Activated T-helper 1 cell treated with Interleukin-2 at 50 U/mL for 16 hours (primary cell): ENCODE measurements at regions not wholly inside any gene's neighbourhood (a gene's known extent, or its start where the extent isn't known, plus 50 kb on each side); places are given as distances from the start of the nearest gene placed in this dataset.
"Not testable (repeated sequence)": the region's sequence is repeated elsewhere in the genome, so short reads cannot be mapped to it uniquely, and the experiment has no call there.

Experiments
- DNase-seq: peaks from one replicate; pipeline ENCODE4 v3.0.0-alpha.2; 2020; ENCODE audit warnings: low read depth

DNA sequence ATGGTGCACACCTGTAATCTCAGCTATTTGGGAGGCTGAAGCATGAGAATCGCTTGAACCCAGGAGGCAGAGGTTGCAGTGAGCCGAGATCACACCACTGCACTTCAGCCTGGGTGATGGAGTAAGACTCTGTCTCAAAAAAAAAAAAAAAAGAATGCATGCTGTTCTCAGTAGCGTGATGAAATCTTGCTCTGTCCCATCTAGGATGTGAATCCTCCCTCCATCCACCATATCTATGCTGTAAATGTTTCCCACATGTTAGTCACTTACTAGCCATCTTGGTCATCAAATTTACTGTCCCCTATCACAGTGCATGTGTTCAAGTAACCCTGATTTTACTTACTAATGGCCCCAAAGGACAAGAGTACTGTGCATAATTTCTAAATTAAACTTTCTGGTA, 315.4 kb upstream of the TBX18 start:
- no peak for DNase-seq

DNA sequence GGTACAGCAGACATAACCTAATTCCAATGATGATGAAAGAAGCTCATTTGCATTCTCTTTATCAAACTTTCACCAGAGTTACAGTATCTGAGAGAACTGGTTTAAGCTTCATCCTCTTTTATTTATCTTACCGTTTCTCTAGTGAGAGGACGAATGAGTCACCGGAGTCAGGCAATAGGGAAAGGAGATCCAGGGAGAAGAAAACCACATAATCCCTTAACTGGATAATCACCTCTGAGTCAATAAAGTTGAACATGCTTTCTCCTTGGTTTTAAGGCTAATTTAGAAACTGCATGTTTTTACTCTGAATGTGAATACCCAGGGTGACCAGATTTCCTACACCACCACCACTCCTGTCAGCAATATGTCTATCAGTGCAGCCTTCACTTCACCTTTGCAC, 313.7 kb upstream of the TBX18 start:
- no peak for DNase-seq

DNA sequence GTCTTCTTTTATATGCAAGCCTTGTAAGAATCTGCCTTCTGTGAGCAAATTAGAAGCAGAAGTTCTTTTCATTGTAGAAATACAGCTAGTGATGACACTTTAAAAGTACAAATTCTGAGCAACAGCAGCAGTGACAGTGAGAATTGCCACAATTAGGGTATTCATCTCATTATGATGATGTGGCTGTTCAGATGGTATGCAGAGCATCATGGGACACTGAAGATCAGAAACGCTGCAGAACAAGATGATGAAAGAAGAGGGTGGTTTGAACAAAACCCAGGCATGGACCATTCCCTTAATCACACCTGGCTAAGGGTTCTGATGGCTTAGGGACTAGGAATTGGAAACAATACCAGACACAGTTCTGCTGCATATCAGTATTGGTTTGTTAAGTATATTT, 312.7 kb upstream of the TBX18 start:
- DNase-seq: no peak

DNA sequence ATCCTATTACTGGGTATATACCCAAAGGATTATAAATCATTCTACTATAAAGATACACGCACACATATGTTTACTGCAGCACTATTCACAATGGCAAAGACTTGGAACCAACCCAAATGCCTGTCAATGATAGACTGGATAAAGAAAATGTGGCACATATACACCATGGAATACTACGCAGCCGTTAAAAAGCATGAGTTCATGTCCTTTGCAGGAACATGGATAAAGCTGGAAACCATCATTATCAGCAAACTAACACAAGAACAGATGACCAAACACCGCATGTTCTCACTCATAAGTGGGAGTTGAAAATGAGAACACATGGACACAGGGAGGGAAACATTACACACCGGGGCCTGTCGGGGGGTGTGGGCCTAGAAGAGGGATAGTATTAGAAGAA, 307.4 kb upstream of the TBX18 start:
- DNase-seq: not testable (repeated sequence)

DNA sequence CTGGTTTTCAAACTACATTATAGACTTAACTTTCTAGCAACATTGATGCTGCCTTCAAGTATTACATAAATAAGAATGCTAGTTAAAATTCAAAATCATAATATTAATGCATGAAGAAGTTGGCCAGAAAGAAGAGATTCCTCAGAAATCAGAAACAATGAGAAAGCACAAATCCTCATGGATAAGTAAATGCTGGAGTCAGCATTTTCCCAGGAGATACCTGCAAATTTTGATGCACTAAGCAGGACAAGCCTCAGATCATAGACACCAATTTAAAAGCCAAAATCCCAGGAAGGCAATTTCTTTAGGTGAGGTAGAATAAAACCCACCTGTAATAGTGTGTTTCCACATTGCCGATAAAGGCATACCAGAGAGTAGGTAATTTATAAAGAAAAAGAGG, 305.2 kb upstream of the TBX18 start:
- DNase-seq: no peak

DNA sequence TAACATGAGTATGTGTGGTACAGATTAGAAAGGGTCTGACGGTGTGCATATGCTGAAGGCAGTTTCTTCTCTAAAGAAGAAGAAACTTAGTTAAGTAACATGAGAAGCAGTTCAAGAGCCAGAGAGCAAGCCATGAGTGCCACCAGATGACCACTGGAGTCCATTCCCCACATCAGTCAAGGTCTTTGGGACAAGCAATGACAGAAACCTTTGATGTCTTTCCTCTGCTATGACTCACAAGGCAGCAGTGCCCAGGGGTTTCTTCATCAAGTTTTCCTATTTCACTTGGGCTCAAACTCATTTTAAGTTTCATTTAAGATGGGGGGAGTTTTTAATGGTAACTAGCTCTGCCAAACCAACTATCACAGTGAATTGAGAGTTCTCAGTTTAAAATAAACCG, 303.8 kb upstream of the TBX18 start:
- no peak for DNase-seq

DNA sequence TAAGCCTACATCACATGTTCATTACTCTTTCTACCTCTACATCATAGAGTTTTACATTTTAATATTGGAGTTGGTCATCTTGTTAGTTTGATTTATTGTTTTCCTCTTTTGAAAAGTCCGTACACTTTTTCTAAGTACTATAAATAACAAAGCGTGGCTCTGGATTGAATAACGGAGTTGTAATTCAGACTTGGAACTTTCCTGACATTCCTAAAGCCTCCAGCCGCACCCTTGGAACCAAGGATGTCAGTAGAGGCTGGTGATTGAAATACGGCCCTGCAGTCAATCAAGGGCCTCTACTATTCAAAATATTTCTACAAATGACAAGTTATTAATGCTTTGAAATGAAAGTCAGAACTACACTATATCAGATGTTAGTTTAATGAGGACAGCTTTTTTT, 301.9 kb upstream of the TBX18 start:
- DNase-seq: no peak

DNA sequence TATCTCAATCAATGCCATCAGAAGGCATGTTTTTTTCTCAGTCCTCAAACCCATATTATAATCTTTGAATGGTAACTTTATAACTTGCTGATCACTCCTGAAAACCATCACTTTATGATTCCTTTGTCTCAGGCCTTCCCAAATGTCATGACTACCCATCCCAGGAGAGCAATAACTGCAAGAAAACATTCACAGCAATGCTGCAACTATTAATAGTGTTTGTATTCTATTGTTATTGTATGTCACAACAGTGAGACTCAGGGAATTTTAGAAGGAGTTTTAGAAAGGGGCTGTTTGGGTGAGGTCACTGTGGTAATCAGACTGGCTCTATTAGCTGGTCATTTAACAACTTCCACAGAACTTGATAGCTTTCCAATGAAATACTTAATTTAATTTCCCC, 301.4 kb upstream of the TBX18 start:
- no peak for DNase-seq

DNA sequence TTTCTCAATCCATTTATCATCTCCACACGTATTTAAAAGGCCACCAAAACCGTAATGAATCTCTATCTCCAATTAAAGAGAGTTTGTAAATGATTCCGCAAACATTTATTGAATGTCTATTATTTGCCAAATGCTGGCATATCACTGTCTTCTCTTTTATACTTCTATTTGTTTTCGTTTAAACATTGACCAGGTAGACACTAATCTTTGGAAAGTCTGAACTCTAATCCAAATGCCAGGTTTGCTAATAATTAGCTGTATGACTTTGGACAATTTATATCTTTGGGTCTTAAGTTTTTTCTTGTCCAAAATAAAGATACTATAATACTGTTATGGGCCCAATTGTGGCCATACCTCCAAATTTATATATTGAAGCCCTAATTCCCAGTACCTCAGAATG, 299.2 kb upstream of the TBX18 start:
- DNase-seq: no peak

DNA sequence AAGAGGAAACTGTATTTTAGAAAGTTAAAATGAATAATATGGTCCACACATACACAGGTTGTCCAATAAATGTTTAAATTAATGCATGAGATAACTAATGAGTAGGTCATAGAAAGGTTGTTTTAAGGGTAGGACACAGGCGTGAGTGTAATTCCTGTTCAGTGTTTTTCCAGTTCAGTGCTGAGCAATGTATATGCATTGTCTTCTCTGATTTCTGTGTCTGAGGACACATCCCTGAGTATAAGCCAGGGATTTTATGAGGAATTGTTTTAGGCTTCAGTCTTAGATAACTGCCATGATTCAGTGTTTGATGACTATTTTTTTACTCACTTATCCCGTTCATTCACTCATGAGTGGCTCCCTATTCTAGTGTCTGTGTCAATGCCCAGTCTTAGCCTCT, 298.5 kb upstream of the TBX18 start:
- no peak for DNase-seq

DNA sequence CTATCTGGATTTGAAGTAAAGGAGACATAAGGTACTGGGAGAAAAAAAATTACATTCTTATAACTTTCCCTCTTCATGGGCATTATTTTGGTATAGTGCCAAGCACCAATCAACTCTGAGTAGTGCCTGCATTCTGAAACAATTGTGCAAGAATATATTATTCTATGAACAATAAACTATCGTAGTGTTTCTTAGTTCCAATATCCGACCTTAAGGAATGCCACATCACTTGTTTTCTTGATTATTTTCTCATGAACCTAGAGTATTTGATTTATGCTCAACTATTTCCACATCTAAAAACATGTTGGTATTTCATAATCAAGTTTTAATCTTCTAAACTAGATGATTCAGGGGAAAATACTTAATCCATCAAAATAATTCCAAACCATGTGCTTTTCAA, 294.4 kb upstream of the TBX18 start:
- no peak for DNase-seq

DNA sequence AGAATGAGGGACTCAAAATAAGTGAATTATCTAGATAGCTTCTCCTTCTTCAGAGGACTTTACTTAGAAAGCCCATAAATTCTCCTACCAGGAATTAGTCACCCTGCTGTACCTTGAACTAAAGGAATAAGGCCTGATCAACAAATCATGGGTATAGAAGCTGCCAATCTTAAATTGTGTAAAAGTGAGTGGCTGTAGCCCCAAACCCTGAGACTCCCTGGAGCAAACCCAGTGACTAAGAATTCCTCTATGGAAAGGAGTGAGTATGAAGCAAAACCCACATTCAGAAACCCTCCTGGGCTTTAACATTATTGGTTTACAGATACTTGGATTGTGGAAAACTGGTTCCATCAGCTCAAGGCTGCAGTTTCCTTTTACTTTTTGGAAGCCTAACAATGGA, 285.8 kb upstream of the TBX18 start:
- no peak for DNase-seq

DNA sequence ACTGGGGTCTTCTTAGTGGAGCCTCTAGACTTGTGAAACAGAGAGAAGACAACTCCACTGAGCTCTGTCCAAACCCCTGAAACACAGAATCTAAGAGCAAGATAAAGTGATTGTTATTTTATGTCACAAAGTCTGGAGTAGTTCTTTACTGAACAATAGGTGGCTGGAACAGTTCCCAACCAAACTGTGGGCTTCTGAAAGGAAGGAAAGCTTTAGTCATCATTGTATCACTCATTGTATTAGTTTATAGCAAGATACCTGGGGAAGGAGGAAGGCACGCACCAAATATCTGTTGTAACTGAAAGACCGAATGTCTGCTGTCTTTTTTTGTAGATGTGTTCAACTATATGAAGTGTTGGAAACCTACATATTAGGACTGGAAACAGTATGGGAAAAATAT, 284.9 kb upstream of the TBX18 start:
- DNase-seq: no peak

DNA sequence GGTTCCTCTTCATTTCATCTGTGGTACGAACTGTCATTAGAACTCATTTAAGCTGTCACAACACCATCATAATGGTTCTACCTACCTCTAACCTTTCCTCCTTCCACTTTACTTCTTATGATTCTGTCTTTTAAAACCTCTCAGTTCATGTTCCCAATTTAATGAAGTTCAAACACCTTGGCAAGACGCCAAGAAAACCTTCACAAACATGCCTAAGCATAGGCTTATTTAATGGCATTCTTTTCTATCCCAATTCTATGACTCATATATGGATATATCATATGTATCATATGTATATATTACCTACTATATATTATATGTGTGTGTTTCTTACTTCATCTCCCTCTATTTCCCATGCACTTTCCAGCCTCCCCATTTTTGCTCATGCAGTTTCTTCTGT, 283.4 kb upstream of the TBX18 start:
- DNase-seq: no peak

DNA sequence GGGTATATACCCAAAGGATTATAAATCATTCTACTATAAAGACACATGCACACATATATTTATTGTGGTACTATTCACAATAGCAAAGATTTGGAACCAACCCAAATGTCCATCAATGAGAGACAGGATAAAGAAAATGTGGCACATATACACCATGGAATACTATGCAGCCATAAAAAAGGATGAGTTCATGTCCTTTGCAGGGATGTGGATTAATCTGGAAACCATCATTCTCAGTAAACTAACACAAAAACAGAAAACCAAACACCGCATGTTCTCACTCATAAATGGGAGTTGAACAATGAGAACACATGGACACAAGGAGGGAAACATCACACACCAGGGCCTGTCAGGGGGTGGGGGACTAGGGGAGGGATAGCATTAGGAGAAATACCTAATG, 281.4 kb upstream of the TBX18 start:
- DNase-seq: not testable (repeated sequence)

DNA sequence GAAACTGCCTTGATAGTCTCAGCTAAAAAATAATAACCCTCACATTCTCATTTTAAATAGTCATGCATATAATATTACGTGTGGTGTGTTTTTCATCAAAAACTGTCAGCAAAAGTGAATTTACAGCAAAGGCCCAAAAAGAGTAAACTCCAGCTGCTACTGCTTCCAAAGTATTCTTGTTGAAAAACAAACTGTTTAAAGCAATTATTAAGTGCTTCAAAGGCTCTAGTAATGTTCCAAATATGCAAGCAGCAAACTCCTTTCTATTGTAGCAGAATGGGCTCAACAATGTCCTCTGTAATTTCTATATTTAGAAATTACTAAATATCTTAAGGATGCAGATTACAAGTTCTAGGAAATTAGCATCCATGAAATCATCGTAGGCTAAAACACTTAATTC, 280.0 kb upstream of the TBX18 start:
- no peak for DNase-seq

DNA sequence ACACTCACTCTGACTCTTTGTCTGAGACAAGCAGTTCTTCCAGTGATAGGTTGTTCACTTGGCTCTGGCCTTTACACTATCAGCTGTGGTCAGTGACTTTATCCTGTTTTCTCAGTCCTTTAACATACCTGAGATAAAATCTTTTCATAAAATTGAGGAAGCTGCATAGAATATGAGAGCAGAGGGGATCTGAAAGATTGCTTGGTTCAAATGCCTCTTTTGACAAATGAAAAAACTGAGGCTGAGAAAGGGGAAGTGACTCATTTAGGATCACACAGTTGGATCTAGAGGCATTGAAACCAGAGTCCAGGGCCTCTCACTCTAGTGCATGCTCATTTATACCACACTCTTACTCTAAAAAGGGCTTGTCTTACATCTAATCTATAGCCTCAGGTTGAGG, 277.0 kb upstream of the TBX18 start:
- no peak for DNase-seq

DNA sequence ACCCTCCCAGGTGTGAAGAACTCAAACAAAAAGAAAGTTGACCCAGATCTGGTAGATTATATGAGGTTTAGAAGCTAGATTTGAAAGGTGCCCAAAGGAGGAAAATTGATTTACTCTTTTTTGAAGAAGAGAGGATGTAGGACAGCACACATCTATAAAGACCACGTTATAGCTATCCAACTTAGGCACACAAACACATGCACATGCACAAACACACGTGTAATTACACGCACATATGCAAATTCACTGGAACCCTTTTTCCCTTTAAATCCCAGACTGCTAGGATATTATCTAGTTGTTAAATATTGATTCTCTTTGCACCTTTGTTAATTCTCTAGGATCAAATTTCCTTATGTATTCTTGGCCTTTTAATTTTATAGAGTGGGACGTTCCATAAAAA, 272.8 kb upstream of the TBX18 start:
- no peak for DNase-seq

DNA sequence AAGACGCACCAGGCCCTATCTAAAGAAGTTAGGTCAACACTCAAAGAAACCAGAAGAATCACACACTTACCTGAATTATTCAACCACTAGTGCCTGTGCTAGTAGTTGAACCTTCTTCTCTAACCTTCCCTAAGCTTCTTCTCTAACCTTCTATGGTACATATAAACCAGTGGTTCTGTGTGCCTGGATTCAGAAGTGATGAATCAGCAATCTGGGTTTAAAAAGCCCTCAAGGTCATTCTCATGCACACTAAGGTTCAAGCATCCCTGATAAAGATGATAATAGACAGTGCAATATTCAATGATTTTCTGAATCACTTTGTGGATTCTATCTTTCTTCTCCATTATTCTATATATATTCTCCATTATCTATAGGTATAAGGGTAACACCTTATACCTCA, 271.4 kb upstream of the TBX18 start:
- DNase-seq: no peak

DNA sequence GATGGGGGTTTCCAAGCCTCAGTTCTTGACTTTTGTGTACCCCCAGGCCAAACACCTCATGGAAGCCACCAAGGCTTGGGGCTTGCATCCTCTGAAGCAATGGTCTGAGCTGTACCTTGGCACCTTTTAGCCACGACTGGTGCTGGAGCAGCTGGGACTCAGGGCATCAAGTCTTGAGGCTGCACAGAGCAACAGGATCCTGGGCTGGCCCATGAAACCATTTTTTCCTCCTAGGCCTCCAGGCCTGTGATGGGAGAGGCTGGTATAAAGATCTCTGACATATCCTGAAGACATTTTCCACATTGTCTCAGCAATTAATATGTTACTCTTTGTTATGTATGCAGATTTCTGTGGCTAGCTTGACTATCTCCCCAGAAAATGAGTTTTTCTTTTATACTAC, 269.1 kb upstream of the TBX18 start:
- no peak for DNase-seq

DNA sequence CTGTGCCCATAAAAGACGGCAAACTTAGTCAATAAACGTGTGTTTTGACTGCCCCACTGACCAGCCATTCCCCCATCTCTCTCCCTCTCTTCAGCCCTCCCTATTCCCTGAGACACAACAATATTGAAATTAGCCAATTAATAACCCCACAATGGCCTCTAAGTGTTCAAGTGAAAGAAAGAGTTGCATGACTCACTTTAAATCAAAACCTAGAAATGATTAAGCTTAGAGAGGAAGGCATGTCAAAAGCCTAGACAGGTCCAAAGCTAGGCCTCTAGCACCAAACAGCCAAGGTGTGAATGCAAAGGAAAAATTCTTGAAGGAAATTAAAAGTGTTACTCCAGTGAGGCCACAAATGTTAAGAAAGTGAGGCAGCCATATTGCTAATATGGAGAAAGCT, 261.6 kb upstream of the TBX18 start:
- DNase-seq: no peak

DNA sequence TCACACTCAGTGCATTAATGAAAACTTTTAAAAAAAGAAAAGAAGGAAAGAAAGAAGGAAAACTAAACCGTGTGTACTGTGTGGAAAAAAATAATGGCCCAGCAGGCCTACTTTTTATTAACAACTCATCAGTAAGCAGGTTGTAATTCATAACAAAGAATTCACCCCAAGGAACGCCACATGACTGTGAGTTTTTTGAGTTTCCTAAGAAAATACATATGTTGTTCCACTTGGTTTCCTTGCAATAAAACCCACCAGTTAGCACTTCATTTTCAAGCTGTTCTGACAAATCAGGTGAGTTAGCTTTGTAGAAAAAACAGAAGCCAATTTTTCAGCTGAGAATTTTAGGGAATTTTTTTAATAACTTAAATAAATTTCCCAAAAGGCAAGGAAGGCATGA, 259.3 kb upstream of the TBX18 start:
- DNase-seq: no peak

DNA sequence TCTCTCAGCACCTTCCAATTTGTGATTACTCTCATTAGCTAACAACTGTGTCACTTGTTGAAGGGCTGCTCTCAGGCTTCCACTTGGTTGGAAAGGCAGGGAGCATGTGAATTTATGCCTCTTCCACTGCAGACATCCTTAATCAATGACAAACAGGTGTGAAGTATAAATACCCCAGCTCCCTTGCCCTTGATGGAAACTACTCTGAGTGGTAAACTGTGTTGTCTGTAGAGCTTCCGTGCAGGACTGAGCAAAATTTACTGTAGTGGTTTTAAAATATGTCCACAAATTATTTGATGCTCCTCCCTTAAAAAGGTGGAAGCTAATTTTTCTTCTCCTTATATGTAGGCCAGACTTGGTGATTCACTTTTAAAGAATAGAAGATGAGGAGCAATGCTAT, 253.0 kb upstream of the TBX18 start:
- no peak for DNase-seq

DNA sequence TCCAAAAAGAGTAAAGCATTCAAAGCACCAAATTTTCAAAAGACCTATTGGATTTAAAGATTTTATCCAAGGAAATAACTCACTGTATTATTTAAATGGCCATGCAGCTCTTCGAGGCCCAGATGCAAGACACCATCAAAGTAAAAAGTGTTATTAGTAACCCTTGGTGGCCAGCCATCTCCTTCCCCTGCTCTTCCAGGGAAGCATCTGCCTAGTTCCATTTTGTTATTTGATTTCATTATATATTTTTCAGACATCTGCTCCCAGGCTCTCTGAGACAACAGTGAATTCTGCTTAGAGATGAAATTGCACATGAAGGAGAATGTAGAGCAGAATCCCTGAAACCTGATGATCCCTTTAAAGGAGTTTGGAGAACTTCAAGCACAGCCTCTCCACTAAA, 252.3 kb upstream of the TBX18 start:
- no peak for DNase-seq

DNA sequence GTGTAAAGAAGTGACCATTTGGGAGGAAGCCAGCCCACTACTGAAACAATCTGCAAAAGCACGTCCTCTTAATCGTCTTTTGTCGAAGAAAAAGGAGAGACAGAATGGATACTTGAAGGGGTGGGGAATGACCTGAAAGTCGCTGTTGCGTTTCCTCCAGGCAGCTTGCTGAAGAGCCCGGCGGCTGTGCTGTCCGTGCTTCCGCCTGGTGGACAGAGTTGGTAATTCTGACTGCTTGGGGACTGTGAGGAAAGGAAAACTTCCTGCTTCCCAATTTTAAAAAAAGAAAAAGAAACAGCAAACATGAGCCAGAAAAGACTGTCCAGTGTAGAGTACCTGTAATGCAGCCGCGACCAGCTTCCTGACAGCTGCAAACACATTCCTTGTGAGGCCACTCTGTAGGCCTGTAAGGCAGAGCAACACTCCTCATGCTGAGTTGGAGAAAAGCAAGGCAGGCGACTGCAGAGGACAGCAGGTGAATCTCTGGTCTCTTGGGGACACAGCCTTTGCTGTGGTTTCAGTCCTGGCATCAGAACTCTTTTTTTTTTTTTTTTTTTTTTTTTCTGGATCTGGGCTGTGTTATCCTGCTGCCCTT, 251.1 kb upstream of the TBX18 start:
- DNase-seq: no peak
